ENCODE measurements at regions not wholly inside any gene's neighbourhood (a gene's known extent, or its start where the extent isn't known, plus 50 kb on each side); places are given as distances from the start of the nearest gene placed in this dataset.

GRCh38 chr14:87877877-87878276, 115.1 kb downstream of the GALC start:
- TF ChIP-seq POLR2AphosphoS5 (IDR thresholded peaks at IDR 0.05; ENCODE audit: low read depth, low read length): no peak
- TF ChIP-seq REST (IDR thresholded peaks at IDR 0.05; ENCODE audit: insufficient read depth in 1 of 2, low read depth in 2 of 2, low read length in 2 of 2): no peak

Data from PFSK-1 (cell line).